ENCODE measurements at regions not wholly inside any gene's neighbourhood (a gene's known extent, or its start where the extent isn't known, plus 50 kb on each side); places are given as distances from the start of the nearest gene placed in this dataset.
A peak's percentile ranks its signal among the peaks of the same experiment; 100 is the strongest.

DNA sequence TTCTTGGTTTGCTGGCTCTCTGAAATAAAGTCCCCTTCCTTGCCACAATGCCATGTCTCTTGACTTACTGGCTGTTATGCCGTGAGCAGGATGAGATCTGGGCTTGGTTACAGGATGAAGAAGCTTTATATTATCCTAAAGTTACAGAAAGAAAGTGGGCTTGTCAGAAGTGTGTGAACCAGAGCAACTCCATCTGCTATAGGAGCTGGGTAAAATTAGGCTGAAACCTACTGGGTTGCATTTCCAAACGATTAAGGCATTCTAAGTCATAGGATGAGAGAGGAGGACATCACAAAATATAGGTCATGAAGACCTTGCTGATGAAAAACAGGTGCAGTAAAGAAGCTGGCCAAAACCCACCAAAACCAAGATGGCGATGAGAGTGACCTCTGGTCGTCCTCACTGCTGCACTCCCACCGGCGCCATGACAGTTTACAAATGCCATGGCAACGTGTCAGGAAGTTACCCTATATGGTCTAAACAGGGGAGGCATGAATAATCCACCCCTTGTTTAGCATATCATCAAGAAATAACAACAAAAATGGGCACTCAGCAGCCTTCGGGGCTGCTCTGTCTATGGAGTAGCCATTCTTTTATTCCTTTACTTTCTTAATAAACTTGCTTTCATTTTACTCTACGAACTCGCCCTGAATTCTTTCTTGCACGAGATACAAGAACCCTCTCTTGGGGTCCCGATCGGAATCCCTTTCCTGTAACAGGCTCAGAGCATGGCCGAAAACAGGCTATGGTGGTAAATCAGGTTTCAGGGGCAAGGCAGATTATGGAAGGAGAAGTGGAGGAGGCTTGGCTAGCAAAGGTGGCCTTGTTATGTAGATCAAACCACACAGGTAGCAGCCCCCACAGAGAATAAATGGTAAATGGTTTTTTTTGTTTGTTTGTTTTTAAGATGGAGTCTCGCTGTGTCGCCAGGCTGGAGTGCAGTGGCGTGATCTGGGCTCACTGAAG lies 81.3 kb upstream of the C16orf82 start (continued):
- no peak for TF ChIP-seq MEIS2 (IDR thresholded peaks at IDR 0.05; ENCODE audit: partially characterized antibody)
- TF ChIP-seq STAG1 (CRISPR knock-in tag; IDR thresholded peaks at IDR 0.05; ENCODE audit: borderline replicate concordance): no peak
- no peak for TF ChIP-seq ZNF717 (CRISPR knock-in tag; IDR thresholded peaks at IDR 0.05)
- no peak for TF ChIP-seq ELF1 (tag; IDR thresholded peaks at IDR 0.05)
- no peak for TF ChIP-seq SRSF7 (optimal IDR thresholded peaks at IDR 0.05; ENCODE audit: low read depth, low read length)
- no peak for TF ChIP-seq RAD51 (IDR thresholded peaks at IDR 0.05; ENCODE audit: borderline replicate concordance, low read depth)
- TF ChIP-seq HMG20A (CRISPR knock-in tag; conservative IDR thresholded peaks at IDR 0.05): no peak
- TF ChIP-seq BRD9 (IDR thresholded peaks at IDR 0.05; ENCODE audit: low read depth, partially characterized antibody): no peak
- no peak for TF ChIP-seq FUS (optimal IDR thresholded peaks at IDR 0.05; ENCODE audit: low read depth, low read length)
- no peak for TF ChIP-seq POU5F1 (IDR thresholded peaks at IDR 0.05; ENCODE audit: borderline replicate concordance, low read depth, low read length, partially characterized antibody)
- peak; percentile 80 for TF ChIP-seq PTTG1 (tag; IDR thresholded peaks at IDR 0.05; ENCODE audit: low read depth)
- TF ChIP-seq, protein P1, sequence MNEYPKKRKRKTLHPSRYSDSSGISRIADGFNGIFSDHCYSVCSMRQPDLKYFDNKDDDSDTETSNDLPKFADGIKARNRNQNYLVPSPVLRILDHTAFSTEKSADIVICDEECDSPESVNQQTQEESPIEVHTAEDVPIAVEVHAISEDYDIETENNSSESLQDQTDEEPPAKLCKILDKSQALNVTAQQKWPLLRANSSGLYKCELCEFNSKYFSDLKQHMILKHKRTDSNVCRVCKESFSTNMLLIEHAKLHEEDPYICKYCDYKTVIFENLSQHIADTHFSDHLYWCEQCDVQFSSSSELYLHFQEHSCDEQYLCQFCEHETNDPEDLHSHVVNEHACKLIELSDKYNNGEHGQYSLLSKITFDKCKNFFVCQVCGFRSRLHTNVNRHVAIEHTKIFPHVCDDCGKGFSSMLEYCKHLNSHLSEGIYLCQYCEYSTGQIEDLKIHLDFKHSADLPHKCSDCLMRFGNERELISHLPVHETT (CRISPR knock-in tag; conservative IDR thresholded peaks at IDR 0.05 in 1 of 2, IDR thresholded peaks at IDR 0.05 in 1 of 2): peak in 1 of 2 experiments; percentile 76; a peak in 2 of 4 replicates
- TF ChIP-seq EWSR1 (IDR thresholded peaks at IDR 0.05; ENCODE audit: borderline replicate concordance, low read depth, partially characterized antibody): no peak
- no peak for TF ChIP-seq ZNF444 (CRISPR knock-in tag; IDR thresholded peaks at IDR 0.05)
- TF ChIP-seq ARID2 (IDR thresholded peaks at IDR 0.05): no peak
- no peak for TF ChIP-seq JUNB (CRISPR knock-in tag; conservative IDR thresholded peaks at IDR 0.05)
- TF ChIP-seq DMBX1 (CRISPR knock-in tag; IDR thresholded peaks at IDR 0.05; ENCODE audit: borderline replicate concordance): no peak; the same call in 1 of the 2 replicates
- TF ChIP-seq SIX5 (IDR thresholded peaks at IDR 0.05; ENCODE audit: borderline replicate concordance in 1 of 2, insufficient read depth in 1 of 2, low read depth in 1 of 2, low read length in 2 of 2): no peak
- TF ChIP-seq MTF1 (CRISPR knock-in tag; IDR thresholded peaks at IDR 0.05; ENCODE audit: borderline replicate concordance): no peak
- no peak for TF ChIP-seq POLR2AphosphoS2 (IDR thresholded peaks at IDR 0.05; ENCODE audit: low read length)
- TF ChIP-seq, protein P2, sequence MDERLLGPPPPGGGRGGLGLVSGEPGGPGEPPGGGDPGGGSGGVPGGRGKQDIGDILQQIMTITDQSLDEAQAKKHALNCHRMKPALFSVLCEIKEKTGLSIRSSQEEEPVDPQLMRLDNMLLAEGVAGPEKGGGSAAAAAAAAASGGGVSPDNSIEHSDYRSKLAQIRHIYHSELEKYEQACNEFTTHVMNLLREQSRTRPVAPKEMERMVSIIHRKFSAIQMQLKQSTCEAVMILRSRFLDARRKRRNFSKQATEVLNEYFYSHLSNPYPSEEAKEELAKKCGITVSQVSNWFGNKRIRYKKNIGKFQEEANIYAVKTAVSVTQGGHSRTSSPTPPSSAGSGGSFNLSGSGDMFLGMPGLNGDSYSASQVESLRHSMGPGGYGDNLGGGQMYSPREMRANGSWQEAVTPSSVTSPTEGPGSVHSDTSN (CRISPR knock-in tag; IDR thresholded peaks at IDR 0.05; ENCODE audit: low read depth): no peak
- TF ChIP-seq, protein P2 (tag; conservative IDR thresholded peaks at IDR 0.05; ENCODE audit: low read depth): 0 out of 2 replicates have a peak, but pooled peaks have one; percentile 16
- TF ChIP-seq, protein P3, sequence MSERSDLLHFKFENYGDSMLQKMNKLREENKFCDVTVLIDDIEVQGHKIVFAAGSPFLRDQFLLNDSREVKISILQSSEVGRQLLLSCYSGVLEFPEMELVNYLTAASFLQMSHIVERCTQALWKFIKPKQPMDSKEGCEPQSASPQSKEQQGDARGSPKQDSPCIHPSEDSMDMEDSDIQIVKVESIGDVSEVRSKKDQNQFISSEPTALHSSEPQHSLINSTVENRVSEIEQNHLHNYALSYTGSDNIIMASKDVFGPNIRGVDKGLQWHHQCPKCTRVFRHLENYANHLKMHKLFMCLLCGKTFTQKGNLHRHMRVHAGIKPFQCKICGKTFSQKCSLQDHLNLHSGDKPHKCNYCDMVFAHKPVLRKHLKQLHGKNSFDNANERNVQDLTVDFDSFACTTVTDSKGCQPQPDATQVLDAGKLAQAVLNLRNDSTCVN (CRISPR knock-in tag; IDR thresholded peaks at IDR 0.05): no peak
